ENCODE measurements at regions not wholly inside any gene's neighbourhood (a gene's known extent, or its start where the extent isn't known, plus 50 kb on each side); places are given as distances from the start of the nearest gene placed in this dataset.
A peak's percentile ranks its signal among the peaks of the same experiment; 100 is the strongest.

DNA sequence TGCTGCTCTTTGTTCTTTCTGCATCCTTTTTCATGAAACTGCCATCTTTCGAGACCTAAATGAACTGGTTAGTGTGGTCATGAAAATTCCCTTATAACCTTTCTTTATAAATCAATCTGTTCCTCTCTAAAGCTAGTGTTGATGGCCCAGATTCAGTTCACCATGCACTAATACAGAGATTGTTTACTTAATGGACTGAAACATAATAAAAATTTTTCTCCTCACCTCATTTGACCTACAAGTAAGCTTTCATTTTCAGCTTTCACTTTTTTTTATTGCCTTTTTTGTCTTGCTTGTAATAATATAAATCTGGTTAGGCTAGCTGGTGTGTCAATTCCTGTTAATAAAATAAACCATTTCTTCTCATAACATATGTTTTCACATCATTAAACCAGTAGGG is 183.8 kb downstream of the CCDC59 start:
- no peak for DNase-seq (ENCODE audit: low read depth)

DNA sequence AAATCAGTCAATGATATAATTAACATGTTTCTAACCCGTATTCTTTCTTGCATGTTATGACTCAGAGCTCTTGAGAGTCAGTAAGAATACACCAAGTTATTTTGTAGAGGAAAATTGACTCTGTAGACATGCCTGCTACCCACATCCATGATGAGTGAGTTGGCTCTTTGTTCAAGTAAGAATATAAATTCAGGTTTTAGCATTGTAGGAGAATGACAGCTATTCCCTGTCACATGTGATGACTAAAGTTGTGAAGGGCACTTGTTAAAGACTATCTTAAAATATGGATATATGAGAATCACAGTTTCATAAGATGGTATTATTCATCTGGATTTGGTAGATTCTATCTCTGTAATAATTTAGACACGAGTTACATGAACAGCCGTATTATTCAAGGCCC is 209.1 kb downstream of the CCDC59 start:
- no peak for DNase-seq (ENCODE audit: low read depth)

DNA sequence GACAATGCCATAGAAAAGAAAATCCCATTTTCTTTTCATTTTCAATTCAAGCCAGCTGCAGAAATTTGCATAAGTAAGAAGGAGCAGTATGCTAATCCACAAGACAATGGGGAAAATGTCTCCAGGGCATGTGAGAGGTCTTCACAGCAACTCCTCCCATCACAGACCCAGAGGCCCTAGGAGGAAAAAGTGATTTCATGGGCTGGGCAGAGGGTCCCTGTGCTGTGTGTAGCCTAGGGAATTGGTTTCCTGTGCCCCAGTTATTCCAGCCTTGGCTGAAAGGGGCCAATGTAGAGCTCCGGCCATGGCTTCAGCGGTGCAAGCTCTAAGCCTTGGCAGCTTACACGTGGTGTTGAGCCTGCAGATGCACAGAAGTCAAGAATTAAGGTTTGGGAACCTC is 211.4 kb downstream of the CCDC59 start:
- no peak for DNase-seq (ENCODE audit: low read depth)

DNA sequence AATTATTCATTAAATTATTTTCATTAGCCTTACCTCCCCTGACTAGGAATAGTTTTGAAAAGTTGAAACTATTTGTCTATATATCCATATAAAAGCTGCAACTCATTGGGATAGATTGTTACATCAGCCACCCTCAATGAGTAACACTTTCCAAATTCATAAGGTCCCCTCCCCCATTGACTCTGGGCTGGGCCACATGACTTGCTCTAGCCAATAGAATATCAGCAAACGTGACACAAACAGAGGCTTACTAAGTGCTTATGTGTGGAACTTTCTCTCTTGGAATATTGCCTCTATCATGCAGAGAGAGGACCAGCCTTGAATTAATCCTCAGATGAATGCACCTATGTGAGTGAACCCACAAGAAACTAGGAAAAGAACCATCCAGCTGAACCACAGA is 213.7 kb downstream of the CCDC59 start:
- DNase-seq (ENCODE audit: low read depth) = no peak

DNA sequence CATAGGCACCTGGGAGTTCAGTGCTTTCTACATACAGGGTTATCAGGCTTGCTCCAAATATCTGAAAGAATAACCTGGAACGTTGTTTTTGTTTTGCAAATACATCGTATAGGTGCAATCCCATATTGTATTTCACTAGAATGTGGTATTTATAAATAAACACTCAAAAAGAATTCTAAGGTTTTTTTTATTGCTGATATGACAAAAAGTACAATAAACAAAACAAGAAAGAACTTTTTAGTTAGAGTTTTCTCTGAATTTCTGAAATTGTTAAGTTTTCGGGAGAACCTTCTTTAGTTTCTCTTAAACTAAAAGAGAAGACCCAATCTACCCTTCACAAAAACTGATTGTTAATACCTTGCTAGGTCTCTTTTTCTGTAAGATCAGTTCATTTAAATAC is 225.8 kb downstream of the CCDC59 start:
- no peak for DNase-seq (ENCODE audit: low read depth)

DNA sequence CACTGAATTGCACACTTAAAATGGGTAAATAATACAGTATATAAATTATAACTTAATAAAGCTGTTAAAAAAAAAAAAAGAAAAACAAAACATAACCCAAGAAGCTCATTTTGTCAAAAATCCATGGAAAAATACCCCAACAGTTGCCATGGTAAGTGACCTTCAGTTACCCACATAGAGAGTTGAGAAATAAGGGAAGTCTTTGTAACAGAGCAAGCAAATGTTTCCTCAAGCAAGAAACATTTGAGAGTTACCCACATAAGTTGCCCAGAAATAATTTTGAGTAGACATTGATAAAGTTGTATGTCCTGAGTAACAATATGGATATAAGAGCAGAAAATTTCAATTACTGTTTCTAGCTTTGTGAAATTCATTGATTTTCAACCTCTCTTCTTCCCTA is 227.4 kb downstream of the CCDC59 start:
- no peak for DNase-seq (ENCODE audit: low read depth)

DNA sequence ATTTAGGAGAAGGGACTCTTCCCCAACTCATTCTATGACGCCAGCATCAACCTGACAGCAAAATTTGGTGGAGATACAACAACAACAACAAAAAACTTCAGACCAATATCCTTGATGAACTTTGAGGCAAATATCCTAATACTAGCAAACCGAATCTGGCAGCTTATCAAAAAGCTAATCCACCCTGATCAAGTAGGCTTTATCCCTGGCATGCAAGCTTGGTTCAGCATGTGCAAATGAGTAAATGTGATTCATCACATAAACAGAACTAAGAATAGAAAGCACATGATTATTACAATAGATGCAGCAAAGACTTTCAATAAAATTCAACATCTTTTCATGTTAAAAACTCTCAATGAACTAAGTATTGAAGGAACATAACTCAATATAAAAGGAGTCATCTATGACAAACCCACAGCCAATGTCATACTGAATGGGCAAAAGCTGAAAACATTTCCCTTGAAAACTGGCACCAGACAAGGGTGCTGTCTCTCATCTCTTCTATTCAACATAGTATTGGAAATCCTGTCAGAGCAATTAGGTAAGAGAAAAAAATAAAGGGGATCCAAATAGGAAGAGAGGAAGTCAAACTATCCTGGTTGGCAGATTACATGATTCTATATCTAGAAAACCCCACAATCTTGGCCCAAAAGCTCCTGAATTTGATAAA is 233.3 kb downstream of the CCDC59 start:
- DNase-seq (ENCODE audit: low read depth) = peak; percentile 28

DNA sequence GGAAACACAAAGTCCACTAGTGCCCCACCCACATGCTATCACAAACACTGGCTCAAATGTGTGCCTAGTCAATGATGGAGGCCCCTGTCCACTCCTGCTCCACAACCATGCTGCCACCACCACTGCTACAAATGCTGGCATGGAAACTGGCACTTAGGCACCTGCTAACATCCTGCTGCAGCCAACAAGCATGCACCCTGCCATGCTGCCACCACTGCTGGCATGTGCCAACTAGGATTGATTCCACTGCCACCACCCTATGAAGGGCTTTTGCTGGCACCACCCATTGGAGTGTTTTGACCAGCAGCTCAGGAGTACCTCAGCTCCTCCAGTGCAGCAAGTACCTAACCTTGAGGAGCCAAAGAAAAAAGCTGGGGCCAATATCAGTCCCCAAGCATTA is 236.6 kb downstream of the CCDC59 start:
- no peak for DNase-seq (ENCODE audit: low read depth)

DNA sequence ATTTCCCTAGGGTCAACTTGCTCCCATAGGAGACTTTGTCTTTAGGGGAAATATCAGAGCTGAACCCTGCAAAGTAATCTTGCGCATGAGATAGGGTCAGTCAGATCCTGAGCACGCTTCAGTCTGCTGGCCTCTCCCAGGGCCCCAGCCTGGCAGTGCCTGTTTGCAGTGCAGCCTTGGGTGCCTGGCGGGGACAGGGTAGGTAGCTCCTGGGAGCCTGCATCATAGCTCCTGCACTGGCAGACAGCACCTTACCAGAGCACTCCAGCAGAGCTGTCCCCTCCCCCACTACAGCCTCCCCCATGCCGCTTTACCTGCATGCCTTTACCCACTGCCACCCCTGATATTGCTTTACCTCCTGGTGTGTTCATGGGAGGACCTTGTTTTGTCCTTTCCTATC is 237.3 kb downstream of the CCDC59 start:
- no peak for DNase-seq (ENCODE audit: low read depth)

DNA sequence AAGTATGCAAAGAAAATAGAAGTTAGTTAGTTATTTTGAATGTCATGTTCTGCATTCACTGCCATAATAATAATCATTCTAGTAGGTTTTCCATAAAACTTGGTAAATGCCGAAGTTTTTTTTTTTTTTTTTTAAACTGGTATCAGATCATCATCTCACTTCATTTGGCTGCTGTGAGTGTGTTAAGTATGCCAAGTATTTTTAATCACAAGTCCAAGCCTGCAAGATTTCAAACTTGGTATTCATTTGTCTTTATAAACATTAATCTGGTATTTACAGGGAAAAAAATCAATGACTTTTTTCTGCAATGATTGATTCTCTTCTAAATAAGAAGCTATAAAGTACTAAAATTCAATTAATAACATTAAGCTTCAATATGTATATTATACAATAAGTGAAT is 248.9 kb downstream of the CCDC59 start:
- DNase-seq (ENCODE audit: low read depth) = no peak

DNA sequence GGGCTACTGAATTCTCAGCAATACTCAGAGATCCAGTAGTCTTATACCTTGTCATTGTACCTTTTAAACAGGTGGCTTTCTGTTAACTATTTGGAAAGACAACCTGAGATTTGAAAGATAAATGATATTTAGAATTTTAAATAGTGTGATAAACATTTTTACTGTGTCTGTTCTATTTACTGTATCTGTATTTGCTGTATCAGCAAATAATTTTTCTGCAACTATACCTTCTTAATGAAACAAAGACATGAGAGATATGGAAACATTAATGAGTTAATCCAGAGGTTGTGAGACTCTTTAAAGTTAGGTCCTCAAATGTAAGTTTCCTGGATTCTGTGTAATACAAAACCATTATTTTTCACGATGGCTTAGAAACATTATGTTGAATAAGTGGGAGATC is 249.6 kb downstream of the CCDC59 start:
- DNase-seq (ENCODE audit: low read depth) = no peak

DNA sequence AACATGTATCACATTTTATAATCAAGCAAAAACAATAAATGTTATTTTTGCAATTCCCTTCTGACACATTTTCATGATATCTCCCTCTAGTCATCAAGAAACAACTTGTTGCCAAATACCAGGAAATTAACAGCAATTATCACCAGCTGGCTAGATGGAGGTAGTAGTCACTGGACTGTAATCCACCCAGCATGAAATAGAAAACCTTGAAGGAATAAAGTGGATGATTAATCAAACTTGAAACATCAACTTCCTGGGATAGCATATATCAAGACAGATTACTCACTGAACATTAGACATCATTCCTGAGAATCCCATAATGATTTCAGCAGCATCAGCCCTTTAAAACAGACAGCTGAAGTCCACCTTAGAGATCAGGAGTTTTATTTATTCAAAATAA is 259.0 kb downstream of the CCDC59 start:
- DNase-seq (ENCODE audit: low read depth) = no peak

DNA sequence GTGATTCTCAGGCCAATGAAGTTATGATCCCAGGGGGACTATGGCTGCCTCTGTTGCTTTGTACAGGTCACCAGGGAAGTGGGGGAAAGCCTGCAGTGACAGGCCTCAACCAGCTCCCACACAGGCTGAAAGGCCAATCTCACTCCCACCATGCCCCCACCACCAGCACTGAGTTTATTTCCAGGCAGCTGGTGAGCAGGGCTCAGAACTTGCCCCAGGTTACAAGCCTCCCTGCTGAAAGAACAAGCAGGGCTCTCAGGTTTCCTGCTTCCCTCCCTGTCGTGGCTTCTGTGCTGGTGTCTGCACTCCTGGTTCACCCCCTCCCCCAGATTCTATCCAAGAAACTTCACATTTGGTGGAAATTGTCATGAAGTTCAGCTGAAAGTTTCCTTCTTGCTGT is 260.3 kb downstream of the CCDC59 start:
- no peak for DNase-seq (ENCODE audit: low read depth)

DNA sequence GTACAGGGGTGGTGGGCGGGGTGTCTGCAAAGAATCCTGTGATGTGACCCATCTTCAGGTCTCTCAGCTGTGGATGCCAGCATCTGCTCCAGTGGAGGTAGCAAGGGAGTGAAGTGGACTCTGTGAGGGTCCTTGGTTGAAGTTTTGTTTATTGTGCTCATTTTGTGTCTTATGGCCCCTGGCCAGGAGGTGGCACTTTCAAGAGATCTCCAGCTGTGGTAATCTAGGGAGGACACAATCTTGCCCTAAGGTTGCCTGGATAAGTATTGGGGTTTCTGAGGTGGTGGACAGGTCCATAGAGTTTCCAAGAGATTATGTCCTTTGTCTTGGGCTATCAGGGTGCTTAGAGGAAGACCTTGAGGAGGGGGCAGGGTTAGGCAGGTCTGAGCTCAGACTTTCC is 260.7 kb downstream of the CCDC59 start:
- no peak for DNase-seq (ENCODE audit: low read depth)

DNA sequence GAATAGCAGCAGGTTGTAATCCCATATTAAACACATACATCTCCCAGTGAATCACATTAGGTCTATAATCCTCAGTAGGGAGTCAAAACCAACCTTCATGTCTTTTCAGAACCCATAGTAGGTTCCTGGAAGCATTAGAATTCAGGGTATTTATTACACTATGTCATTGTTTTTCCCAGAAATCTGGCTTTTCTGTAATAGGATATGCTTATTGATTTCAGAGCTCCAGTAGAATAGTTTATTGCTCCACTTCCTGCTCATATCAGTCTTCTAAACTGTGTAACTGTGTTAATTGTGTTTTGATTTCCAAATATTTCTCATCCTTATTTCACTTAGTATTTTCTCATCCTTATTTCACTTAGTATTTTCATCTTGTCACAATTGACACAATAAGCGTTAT is 268.0 kb downstream of the CCDC59 start:
- DNase-seq (ENCODE audit: low read depth) = no peak

DNA sequence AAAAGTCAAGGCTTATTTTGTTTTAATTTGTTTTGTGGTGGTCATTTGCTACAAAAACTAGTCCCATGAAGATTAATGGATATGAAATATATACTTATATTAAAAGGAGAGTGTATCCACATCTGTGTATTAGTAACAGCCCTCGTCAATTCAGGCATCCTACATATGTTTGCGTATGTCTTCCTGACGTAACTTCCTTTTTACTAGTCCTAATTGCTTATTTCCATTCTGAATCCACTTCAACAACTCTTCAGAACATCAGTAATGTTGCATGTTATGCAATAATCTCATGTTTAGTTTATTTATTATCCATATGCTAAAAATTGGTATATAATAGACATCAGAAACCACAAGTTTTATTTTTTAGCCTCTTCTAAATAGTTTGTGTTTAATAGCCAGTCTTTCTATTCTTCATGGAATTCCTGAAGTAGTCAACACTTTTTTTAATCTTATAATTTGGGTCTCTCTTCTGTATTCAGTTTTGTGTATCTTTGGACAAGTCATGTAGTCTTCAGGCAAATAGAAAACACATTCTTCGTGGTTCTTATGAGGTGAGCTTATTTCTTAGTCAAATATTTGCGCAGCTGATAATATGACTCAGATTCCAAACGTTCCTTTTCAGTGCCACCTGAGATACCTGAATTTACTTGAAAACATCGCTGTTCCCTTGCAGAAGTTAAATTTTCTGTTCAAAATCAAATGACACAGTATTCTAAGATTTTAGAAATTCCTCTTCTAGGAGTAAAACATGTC is 268.6 kb downstream of the CCDC59 start:
- DNase-seq (ENCODE audit: low read depth) = no peak

DNA sequence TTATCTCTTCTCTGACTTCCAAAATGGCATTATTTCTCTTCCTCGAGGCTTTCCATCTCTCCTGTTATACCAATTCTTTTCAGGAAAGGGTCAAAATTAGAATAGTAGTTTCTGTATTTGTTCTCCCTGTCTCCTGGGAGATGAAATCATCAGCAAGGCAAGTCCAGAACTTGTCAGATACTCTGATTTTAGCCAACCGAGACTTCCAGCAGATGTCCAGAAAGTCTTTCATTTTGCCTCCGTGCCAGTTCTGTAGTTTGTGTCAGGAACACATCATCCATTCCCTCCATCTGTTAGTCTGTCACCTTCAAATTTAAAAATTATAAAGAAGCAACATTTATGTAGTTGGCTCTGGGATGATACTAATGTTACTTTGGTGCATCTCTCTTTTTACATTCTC is 275.7 kb downstream of the CCDC59 start:
- DNase-seq (ENCODE audit: low read depth) = no peak

DNA sequence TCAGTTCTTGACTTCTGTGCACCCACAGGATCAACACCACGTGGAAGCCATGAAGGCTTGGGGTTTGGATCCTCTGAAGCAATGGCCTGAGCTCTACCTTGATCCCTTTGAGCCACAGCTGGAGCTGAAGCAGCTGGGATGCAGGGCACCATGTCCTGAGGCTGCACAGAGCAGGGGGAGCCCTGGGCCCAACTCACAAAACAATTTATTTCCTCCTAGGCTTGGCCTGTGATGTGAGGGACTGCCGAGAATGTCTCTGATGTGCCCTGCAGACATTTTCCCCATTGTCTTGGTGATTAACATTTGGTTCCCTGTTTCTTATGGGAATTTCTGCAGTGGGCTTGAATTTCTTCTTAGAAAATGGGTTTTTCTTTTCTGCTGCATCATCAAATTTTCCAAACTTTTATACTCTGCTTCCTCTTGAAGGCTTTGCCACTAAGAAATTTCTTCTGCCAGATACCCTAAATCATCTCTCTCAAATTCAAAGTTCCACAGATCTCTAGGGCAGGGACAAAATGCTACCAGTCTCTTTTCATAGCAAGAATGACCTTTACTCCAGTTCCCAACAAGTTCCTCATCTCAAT is 288.2 kb downstream of the CCDC59 start:
- no peak for DNase-seq (ENCODE audit: low read depth)

DNA sequence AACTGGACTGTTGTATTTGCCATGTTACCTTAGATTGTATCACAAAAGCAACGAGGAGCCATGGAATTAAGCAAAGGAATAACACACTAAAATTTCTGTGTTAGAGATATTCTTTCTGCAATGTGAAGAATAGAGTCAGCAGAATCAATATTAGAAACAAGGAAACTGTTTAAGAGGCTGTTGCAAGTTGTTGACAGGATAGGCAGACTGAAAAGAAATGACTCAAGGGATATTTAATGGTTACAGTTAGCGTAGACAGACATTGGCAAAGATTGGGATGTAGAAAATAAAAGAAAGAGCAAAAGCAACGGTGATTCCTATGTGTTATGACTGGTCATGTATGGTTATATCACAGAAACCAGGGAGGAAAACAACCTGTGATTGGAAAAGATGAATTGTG is 299.0 kb upstream of the PPFIA2 start:
- DNase-seq (ENCODE audit: low read depth) = no peak

DNA sequence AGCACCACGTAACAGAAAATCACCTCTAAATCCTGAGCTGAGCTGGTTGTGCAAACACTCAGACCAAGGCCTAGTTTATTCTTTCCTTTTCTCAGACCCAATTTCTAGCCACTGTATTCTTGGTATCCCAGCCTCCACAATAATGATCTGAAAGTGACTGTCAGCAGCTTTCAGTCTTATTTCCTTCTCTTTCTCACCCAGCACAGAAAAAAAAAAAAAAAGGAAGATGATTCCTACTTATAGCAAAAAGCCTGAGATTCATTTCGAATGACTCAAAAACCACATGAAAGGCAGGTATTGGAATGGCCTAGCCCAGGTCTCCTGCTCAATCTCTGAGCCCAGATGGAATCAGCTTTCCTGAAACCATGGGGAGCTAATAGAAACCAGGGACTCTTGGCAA is 298.6 kb upstream of the PPFIA2 start:
- no peak for DNase-seq (ENCODE audit: low read depth)

DNA sequence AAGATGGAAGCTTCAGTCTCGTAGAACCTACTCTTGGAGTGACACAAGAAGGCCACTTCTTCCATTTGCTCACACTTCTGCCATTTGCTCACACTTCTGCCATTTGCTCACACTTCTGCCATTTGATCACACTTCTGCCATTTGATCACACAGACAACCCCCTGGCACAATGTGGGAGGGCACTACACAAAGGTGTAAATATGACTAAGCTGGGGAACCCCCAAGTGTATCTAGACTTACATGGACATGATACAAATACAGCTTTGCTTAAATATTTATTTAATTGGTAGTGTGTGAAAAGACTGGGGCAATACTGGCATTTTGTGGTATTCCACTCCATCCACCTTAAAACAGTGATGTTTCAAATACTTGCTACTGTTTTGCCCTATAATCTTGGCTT is 296.2 kb upstream of the PPFIA2 start:
- DNase-seq (ENCODE audit: low read depth) = no peak

DNA sequence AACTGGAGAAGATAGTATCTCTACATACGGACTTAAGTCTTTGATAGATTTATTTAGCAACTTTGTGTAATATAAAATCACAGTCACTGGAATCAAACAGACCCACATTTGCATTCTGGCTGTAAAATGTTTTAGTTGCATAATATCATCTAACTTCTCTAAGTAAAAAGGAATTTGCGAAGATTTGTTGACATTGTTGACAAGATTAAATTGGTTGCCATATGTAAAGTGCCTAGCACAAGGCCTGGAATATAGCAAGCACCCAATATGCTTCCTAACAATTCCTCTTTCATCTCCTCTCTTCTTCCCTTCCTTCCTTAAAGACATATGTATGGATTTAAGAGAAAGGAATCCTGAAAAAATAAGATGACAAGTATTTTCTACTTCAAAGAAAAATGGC is 295.4 kb upstream of the PPFIA2 start:
- no peak for DNase-seq (ENCODE audit: low read depth)

DNA sequence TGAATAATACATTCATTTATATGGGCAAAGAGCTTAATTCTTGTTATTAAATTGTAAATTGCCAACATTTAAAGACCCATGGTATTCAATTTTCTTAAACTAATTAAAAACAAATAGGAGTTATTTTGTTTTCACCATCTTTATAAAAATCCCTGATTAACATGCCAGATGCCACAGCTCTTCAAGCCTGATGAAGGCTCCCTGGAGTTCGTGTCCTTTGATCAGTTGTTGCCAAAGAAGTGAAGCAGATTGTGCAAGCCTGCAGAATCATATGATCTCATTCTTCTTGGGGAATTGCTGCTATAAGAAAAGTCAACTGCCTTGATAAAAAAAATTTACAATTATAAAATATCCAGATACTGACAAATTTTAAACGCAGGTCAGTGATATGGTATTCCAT is 288.3 kb upstream of the PPFIA2 start:
- DNase-seq (ENCODE audit: low read depth) = no peak
